Immature natural killer cell (primary cell): ENCODE measurements at regions not wholly inside any gene's neighbourhood (a gene's known extent, or its start where the extent isn't known, plus 50 kb on each side); places are given as distances from the start of the nearest gene placed in this dataset.
"Not testable (repeated sequence)": the region's sequence is repeated elsewhere in the genome, so short reads cannot be mapped to it uniquely, and the experiment has no call there.

Experiments used
- DNase-seq, 3 donors: peaks; one replicate each; pipeline ENCODE4 v3.0.0; 2022; ENCODE audit warnings: mixed read lengths in 1 of 3
- H3K27ac Mint-ChIP-seq, 6 donors: one replicate each; pipeline ENCODE4 v1.8.0; 2020; ENCODE audit warnings: mixed read lengths in 6 of 6, mild to moderate bottlenecking in 5 of 6, inconsistent platforms in 4 of 6, moderate library complexity in 3 of 6
- H3K27me3 Mint-ChIP-seq, 3 donors: one replicate each; pipeline ENCODE4 v1.8.0; 2020 to 2021; ENCODE audit warnings: low read depth in 3 of 3, mild to moderate bottlenecking in 3 of 3, mixed read lengths in 3 of 3, moderate library complexity in 3 of 3, inconsistent platforms in 1 of 3
- H3K36me3 Mint-ChIP-seq, 3 donors: one replicate each; pipeline ENCODE4 v1.8.0; 2020; ENCODE audit warnings: mixed read lengths in 3 of 3, inconsistent platforms in 2 of 3, mild to moderate bottlenecking in 2 of 3
- H3K4me1 Mint-ChIP-seq, 2 donors: one replicate each; pipeline ENCODE4 v1.8.0; 2020; ENCODE audit warnings: inconsistent platforms in 2 of 2, mild to moderate bottlenecking in 2 of 2, mixed read lengths in 2 of 2, moderate library complexity in 1 of 2
- H3K4me3 Mint-ChIP-seq, 5 donors: one replicate each; pipeline ENCODE4 v1.8.0; 2020; ENCODE audit warnings: mild to moderate bottlenecking in 5 of 5, mixed read lengths in 5 of 5, inconsistent platforms in 3 of 5, moderate library complexity in 3 of 5
- H3K9me3 Mint-ChIP-seq, 6 donors: one replicate each; pipeline ENCODE4 v1.8.0; 2020; ENCODE audit warnings: mild to moderate bottlenecking in 6 of 6, mixed read lengths in 6 of 6, inconsistent platforms in 4 of 6, moderate library complexity in 3 of 6

DNA sequence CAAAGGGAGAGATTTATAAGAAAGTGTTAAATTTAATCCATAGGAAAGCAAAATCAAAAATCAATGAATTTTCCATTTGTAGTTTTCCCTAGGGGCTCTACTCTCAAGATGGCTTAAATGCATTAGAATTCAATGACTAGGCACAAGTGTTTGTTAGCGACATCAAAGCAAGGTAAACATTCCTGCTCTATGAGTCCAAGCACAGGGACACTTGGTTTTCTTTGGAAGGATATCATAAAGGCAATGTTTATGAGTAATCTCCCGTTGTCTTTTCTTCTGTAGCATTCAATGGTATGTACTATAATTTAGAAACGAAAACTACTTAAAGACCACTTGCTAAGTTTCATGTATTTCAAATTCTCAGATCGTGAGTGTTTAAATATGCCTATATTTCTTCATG, 54.8 kb upstream of the ZNF717 start:
- not testable (repeated sequence) for H3K4me1 Mint-ChIP-seq, H3K27ac Mint-ChIP-seq, H3K4me3 Mint-ChIP-seq, H3K36me3 Mint-ChIP-seq, H3K27me3 Mint-ChIP-seq, DNase-seq
- H3K9me3 Mint-ChIP-seq: peaks cover 2 to 32% (median 11%) of the 10 kb centered on the region in 6 donors

DNA sequence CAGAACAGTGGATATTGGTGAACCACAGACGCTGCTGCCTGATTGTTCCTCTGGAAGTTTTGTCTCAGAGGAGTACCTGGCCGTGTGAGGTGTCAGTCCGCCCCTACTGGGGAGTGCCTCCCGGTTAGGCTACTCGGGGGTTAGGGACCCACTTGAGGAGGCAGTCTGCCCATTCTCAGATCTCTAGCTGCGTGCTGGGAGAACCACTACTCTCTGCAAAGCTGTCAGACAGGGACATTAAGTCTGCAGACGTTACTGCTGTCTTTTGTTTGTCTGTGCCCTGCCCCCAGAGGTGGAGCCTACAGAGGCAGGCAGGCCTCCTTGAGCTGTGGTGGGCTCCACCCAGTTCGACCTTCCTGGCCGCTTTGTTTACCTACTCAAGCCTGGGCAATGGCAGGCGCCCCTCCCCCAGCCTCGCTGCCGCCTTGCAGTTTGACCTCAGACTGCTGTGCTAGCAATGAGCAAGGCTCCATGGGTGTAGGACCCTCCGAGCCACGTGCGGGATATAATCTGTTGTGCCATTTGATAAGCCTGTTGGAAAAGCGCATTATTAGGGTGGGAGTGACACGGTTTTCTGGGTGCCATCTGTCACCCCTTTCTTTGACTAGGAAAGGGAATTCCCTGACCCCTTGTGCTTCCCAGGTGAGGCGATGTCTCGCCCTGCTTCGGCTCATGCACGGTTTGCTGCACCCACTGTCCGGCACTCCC, 65.1 kb upstream of the ZNF717 start:
- H3K4me3 Mint-ChIP-seq: not testable (repeated sequence)

DNA sequence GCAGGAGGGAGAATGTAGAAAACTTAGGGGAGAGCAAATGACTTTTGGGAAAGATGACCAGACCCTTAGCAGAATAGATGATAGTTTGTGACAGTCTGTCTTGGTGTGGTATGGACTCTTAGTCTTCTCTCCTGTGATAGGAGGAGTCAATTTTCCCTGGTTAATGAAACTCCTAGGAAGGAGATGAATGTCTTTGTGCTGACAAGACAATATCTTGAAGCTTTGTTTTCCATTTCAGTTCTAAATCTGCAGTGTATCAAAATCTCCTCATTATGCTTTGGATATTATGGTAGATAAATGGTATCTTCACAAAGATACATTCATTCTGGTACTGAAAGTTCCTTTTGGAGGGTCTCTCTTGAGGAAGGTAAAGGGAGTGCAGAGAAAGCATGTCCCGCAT, 77.8 kb upstream of the ZNF717 start:
- no peak overlapping the region for H3K27ac Mint-ChIP-seq

More for the DNA sequence above, 65.1 kb upstream of the ZNF717 start:
- not testable (repeated sequence) for H3K27ac Mint-ChIP-seq, H3K36me3 Mint-ChIP-seq, H3K27me3 Mint-ChIP-seq, H3K4me1 Mint-ChIP-seq, DNase-seq
- H3K9me3 Mint-ChIP-seq: peaks cover 8 to 29% (median 15%) of the 10 kb centered on the region in 6 donors

DNA sequence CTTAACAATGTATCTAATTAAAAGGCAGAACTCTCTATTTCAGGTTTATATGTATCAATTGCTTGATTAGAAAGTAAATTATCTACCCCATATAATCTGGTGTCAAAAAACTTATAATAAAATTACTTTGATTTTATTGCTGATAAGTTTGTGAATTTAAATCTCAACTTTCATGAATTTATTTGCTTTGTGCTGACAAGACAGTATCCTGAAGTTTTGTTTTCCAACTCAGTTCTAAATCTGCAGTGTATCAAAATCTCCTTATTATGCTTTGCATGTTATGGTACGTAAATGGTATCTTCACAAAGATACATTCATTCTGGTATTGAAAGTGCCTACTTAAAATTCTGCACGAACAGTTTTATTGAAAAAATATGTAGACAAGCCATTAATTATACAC, 78.5 kb upstream of the ZNF717 start:
- DNase-seq: no peak
- peaks cover 0 to 1% (median 0%) of the 10 kb centered on the region in 3 donors for H3K27me3 Mint-ChIP-seq
- H3K4me1 Mint-ChIP-seq: no peaks in the 10 kb centered on the region
- peaks cover 6 to 29% (median 16%) of the 10 kb centered on the region in 6 donors for H3K9me3 Mint-ChIP-seq
- no peak overlapping the region for H3K4me3 Mint-ChIP-seq
- no peaks in the 10 kb centered on the region for H3K36me3 Mint-ChIP-seq
- no peak overlapping the region for H3K27ac Mint-ChIP-seq

More for the DNA sequence above, 77.8 kb upstream of the ZNF717 start:
- H3K27me3 Mint-ChIP-seq: peaks cover 0 to 1% (median 0%) of the 10 kb centered on the region in 3 donors
- DNase-seq: no peak
- H3K4me1 Mint-ChIP-seq: no peaks in the 10 kb centered on the region
- H3K9me3 Mint-ChIP-seq: peaks cover 6 to 36% (median 16%) of the 10 kb centered on the region in 6 donors
- no peaks in the 10 kb centered on the region for H3K36me3 Mint-ChIP-seq
- H3K4me3 Mint-ChIP-seq: no peak overlapping the region

DNA sequence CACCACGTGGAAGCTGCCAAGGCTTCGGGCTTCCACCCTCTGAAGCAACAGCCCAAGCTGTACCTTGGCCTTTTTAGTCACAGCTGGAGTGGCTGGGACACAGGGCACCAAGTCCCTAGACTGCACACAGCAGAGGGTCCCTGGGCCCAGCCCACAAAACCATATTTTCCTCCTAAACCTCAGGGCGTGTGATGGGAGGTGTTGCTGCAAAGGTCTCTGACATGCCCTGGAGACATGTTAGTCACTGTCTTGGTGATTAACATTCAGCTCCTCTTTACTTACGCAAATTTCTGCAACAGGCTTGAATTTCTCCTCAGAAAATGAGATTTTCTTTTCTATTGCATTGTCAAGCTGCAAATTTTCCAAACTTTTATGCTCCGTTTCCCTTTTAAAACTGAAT, 98.4 kb upstream of the ZNF717 start:
- H3K9me3 Mint-ChIP-seq: peaks cover 6 to 35% (median 14%) of the 10 kb centered on the region in 6 donors
- H3K4me1 Mint-ChIP-seq, H3K27me3 Mint-ChIP-seq, H3K36me3 Mint-ChIP-seq, DNase-seq, H3K4me3 Mint-ChIP-seq, H3K27ac Mint-ChIP-seq: not testable (repeated sequence)

DNA sequence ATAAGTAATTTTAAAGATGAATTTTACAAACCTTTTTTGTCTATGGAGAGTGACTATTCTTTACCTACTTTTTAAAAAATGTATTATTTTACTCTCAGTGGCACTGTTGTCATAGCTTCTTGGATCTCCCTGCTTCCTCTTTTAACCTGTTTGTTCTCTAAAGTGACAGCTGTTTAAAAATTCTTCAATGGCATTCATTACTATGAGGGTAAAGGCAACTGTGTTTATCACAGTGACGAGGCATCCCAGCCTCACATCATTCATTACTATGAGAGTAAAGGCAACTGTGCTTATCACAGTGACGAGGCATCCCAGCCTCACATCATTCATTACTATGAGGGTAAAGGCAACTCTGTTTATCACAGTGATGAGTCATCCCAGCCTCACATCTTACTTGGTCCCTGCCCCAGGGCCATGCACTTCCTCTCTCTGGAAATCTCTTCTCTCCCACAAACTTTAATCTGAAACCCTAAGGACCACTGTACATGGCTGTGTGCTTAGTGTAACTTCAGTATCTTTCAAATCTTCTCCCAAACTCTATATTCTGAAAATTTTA, 101.7 kb upstream of the ZNF717 start:
- peaks cover 6 to 30% (median 13%) of the 10 kb centered on the region in 6 donors for H3K9me3 Mint-ChIP-seq
- H3K4me3 Mint-ChIP-seq: no peak overlapping the region
- H3K4me1 Mint-ChIP-seq: no peaks in the 10 kb centered on the region
- H3K27ac Mint-ChIP-seq: no peak overlapping the region
- H3K36me3 Mint-ChIP-seq: no peaks in the 10 kb centered on the region
- H3K27me3 Mint-ChIP-seq: peaks cover 0 to 3% (median 0%) of the 10 kb centered on the region in 3 donors
- DNase-seq: no peak

DNA sequence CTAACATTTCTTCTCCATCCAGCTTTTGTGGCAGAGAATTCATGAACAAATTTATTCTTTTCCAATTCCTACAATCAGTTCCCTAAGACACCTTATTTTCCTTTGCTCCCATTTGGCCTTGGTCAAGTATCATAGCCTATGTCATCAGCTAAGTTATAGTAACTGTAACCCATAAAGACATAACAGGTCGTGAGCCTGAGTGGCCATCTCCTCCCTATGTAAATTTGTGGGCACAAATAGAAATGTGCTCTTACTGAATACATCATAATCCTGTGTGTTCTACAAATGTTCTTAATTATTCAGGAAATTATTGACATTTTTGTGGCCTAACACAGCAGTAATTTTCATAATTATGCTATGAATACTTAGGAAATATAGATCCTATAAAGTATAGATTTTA, 108.9 kb upstream of the ZNF717 start:
- Mint-ChIP-seq H3K27me3 (no peaks in the 10 kb centered on the region), H3K4me3 (no peak overlapping the region), H3K36me3 (no peaks in the 10 kb centered on the region), H3K9me3 (peaks cover 4 to 21% (median 12%) of the 10 kb centered on the region in 6 donors), H3K27ac (no peak overlapping the region), H3K4me1 (no peaks in the 10 kb centered on the region)
- no peak for DNase-seq

DNA sequence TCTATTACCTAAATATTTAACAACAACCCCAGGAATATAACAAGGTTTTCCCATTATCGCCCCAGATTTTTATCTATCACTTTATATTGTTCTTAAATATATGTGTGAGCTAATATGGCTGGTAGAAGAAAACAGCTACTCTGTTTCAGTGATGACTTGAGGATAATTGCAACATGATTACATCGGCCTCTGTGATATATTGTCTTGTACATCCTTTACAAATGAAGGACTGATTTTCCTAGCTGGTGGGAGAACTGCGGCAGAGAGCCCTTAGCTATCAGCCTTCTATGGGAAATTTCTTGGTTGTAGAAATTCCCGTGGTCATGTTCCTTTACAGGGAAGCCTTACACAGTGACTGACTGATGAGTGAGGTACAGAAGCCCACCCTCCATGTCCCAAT, 110.9 kb upstream of the ZNF717 start:
- no peaks in the 10 kb centered on the region for H3K36me3 Mint-ChIP-seq
- no peak overlapping the region for H3K4me3 Mint-ChIP-seq
- H3K4me1 Mint-ChIP-seq: no peaks in the 10 kb centered on the region
- H3K9me3 Mint-ChIP-seq: peaks cover 4 to 21% (median 12%) of the 10 kb centered on the region in 6 donors
- no peaks in the 10 kb centered on the region for H3K27me3 Mint-ChIP-seq
- no peak overlapping the region for H3K27ac Mint-ChIP-seq
- no peak for DNase-seq

DNA sequence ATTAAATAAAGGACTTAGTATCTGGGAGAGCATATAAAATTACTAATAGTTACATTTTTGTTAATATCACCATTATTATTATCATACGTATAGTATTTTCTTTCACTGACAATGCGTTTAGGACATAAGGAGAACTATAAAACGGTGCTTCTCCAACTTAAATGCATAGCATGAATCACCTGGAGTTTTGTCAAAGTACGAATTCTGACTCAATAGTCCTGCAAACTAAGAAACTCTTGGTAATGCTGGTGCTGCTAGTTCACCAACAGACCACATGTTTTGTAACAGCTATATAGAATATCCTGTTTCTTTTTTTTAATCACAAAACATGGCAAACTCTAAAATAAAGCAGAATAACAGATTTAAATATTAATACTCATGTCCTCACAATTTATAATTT, 116.1 kb upstream of the ZNF717 start:
- H3K4me3 Mint-ChIP-seq, H3K27me3 Mint-ChIP-seq, H3K4me1 Mint-ChIP-seq, H3K27ac Mint-ChIP-seq, H3K36me3 Mint-ChIP-seq, DNase-seq: not testable (repeated sequence)
- peaks cover 0 to 22% (median 10%) of the 10 kb centered on the region in 6 donors for H3K9me3 Mint-ChIP-seq

DNA sequence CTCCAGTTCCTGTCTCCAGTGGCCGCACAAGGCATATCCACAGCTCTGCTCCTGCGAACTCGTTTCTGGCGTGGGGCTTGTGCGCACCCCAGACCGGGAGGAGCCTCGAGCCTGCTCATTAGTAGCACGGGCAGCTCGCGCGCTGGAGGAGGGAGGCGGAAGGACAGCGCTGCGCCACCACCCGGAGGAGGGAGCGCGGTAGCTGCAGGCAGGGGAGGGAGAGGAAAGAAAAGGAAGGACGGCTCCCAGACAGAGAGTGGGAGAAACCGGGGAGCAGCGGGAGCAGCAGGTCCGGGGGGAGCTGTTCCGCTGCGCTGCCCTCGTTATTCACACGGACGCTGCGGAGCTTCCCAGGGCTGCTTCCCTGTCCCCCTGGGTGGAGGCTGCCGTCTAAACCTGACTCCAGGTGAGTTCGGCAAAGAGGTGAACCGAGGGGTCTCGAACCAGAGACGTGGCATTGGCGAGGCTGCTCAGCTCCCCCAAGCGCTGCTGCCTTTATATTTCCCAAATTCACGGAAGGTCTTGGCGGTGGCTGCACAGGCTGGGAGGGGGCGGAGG, 121.3 kb upstream of the ZNF717 start:
- Mint-ChIP-seq H3K27me3 (peaks cover 0 to 2% (median 0%) of the 10 kb centered on the region in 3 donors), H3K9me3 (peaks cover 1 to 38% (median 11%) of the 10 kb centered on the region in 6 donors), H3K36me3 (no peaks in the 10 kb centered on the region), H3K4me1 (no peaks in the 10 kb centered on the region), H3K4me3 (no peak overlapping the region), H3K27ac (no peak overlapping the region)
- no peak for DNase-seq

DNA sequence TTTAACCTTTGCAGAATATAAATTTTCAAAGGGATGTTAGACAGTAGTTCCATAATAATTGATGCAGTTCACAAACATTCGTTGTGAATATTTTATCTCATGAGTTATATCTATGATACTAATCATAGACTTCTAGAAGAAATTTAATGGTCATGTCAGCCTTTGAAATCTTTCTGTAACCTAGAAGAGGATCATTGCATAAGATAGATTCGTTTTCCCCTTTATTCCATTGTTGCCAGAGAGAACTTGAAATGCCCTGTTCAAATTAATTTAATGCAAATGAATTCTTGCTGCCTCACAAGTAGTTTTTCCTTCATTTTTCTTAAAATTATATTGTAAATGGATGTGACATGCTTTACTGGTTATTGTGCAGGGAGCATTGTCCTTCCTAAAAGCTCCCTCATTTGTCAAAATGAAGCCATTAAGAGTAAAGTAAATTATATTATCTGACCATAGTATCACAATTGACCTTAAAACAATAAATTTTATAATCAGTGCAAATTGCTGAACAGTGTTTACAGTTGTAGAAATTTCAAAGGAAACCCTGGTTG, 128.5 kb upstream of the ZNF717 start:
- DNase-seq: no peak
- peaks cover 5 to 34% (median 15%) of the 10 kb centered on the region in 6 donors for H3K9me3 Mint-ChIP-seq

DNA sequence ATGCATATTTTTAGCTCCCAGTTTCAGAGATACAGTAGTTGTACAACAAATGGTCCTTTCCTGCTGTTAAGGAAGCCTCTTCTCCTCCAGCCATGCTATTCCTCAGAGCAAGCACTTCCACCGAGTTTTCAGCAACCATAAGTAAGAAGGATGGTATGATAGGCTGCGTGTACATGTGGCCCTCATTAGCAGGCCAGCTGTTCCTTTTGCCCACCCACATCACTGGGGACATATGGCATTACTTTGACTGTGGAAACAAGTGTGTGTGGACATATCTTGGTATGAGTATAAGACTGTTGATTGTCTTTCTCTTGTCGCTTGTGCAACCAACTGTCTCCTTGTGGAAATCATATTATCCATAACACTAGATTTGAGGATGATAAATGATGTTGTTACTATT, 129.4 kb upstream of the ZNF717 start:
- H3K27ac Mint-ChIP-seq, DNase-seq, H3K27me3 Mint-ChIP-seq, H3K4me1 Mint-ChIP-seq, H3K4me3 Mint-ChIP-seq, H3K36me3 Mint-ChIP-seq: not testable (repeated sequence)
- H3K9me3 Mint-ChIP-seq: peaks cover 4 to 37% (median 20%) of the 10 kb centered on the region in 6 donors

More for the DNA sequence above, 128.5 kb upstream of the ZNF717 start:
- Mint-ChIP-seq H3K36me3 (peaks cover 0 to 3% (median 0%) of the 10 kb centered on the region in 3 donors), H3K27me3 (peaks cover 0 to 4% (median 1%) of the 10 kb centered on the region in 3 donors), H3K27ac (no peak overlapping the region), H3K4me1 (no peaks in the 10 kb centered on the region), H3K4me3 (no peak overlapping the region)

DNA sequence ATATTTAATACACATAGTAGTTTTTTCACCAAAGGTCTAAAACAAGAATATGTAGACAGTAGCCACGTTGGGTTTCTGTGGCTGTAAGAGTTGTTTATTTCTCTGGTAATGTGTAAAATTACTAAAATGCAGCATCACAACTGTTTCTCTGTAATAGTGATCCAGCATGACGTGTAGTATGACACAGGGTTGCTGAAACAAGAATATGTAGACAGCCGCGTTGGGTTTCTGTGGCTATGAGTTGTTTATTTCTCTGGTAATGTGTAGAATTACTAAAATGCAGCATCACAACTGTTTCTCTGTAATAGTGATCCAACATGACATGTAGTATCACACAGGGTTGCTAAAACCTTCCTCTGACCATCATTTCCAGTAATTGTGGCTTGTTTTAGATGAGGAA, 153.6 kb upstream of the ZNF717 start:
- H3K27me3 Mint-ChIP-seq: no peaks in the 10 kb centered on the region
- H3K27ac Mint-ChIP-seq: no peak overlapping the region
- H3K4me1 Mint-ChIP-seq: no peaks in the 10 kb centered on the region
- peaks cover 3 to 16% (median 11%) of the 10 kb centered on the region in 6 donors for H3K9me3 Mint-ChIP-seq
- no peak for DNase-seq
- no peaks in the 10 kb centered on the region for H3K36me3 Mint-ChIP-seq
- no peak overlapping the region for H3K4me3 Mint-ChIP-seq

DNA sequence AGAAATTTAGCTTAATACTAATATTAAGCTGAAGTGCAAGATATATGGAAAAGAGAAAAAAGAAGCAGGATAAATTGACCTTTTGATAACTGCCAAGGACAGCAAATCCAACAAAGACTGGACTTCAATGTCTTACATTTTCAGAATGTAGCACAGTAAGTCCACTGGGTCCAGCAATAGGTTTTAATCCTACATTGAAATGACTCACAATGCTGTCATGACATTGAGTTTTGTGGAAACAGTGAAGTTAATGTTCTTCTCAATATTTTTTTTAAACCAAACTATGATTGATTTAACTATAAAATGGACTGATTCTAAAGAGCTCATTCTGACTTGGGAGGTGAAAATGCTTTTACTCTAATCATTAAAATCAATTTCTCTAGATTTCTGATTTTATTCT, 166.6 kb upstream of the ZNF717 start:
- no peaks in the 10 kb centered on the region for H3K36me3 Mint-ChIP-seq
- H3K9me3 Mint-ChIP-seq: peaks cover 2 to 29% (median 15%) of the 10 kb centered on the region in 6 donors
- no peaks in the 10 kb centered on the region for H3K27me3 Mint-ChIP-seq
- H3K27ac Mint-ChIP-seq: no peak overlapping the region
- no peak overlapping the region for H3K4me3 Mint-ChIP-seq
- no peaks in the 10 kb centered on the region for H3K4me1 Mint-ChIP-seq
- no peak for DNase-seq
